GM18502 (cell line): ENCODE measurements at regions not wholly inside any gene's neighbourhood (a gene's known extent, or its start where the extent isn't known, plus 50 kb on each side); places are given as distances from the start of the nearest gene placed in this dataset.
"Not testable (repeated sequence)": the region's sequence is repeated elsewhere in the genome, so short reads cannot be mapped to it uniquely, and the experiment has no call there.

Experiments
- ATAC-seq: cut with Tn5 transposase; IDR thresholded peaks from one replicate; pipeline ENCODE4 v1.9.1; 2021; ENCODE audit warnings: mild to moderate bottlenecking; ENCODE audit not compliant: unreplicated experiment, poor library complexity

DNA sequence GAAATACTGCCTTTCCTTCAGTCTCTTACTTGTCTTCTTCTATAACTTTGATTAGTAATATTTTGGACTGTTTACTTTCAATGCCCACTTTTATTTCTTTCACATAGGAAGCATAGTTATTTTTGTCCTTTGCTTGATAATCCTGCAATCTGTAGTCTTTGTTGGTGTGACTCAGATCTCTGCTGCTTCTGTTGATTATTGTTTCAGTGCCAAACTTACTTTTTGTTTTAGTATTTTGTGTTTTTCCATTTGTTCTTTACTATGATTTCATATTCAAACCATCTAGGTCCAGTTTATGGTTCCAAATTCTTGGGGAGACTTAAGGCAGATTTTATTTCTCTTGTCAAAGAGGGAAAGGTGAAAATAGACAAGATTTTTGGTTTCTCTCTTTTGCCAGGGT is 399.9 kb downstream of the HLX start:
- no peak for ATAC-seq

DNA sequence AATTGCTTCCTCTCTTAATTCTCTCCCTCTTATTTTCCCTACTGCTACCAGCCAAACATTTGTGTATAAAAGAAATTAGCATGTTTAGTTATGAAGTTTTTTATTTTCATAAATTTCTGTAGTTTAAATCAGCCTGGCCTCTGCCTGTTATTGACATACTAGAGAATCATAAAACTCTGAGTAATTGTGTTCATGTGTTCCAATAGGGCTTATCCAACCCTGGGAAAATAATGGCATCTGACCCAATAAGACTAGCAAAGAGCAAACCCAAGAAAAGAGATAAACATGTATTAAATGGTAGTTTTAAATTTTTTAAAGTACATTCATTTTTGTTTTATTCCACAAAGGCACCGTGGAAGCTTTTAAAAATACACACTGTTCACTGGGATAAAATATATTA is 404.3 kb downstream of the HLX start:
- no peak for ATAC-seq

DNA sequence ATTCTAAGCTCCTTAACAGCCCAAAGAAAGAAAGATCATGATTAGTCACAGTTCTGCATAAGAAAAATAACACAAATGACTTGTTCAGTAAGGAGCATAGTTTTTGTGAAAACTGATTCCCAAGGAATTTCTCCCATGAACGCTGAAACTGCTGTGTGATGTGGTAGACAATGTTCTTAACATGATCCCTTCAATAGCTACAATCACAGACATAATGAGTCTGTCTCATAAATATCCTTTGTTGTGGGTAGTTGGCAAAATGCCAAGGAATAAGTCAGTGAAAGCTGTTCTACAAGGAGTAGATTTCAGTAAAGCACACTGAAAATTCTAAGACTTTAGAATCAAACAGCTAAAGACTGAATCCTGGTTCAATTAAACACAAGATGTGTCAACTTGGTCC is 404.8 kb downstream of the HLX start:
- no peak for ATAC-seq

DNA sequence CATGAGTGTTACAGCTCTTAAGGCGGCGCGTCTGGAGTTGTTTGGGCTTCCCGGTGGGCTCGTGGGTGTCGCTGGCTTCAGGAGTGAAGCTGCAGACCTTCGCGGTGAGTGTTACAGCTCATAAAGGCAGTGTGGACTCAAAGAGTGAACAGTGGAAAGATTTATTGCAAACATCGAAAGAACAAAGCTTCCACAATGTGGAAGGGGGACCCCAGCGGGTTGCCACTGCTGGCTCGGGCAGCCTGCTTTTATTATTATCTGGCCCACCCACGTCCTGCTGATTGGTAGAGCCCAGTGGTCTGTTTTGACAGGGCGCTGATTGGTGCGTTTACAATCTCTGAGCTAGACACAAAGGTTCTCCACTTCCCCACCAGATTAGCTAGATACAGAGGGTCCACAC is 405.7 kb downstream of the HLX start:
- ATAC-seq = not testable (repeated sequence)

DNA sequence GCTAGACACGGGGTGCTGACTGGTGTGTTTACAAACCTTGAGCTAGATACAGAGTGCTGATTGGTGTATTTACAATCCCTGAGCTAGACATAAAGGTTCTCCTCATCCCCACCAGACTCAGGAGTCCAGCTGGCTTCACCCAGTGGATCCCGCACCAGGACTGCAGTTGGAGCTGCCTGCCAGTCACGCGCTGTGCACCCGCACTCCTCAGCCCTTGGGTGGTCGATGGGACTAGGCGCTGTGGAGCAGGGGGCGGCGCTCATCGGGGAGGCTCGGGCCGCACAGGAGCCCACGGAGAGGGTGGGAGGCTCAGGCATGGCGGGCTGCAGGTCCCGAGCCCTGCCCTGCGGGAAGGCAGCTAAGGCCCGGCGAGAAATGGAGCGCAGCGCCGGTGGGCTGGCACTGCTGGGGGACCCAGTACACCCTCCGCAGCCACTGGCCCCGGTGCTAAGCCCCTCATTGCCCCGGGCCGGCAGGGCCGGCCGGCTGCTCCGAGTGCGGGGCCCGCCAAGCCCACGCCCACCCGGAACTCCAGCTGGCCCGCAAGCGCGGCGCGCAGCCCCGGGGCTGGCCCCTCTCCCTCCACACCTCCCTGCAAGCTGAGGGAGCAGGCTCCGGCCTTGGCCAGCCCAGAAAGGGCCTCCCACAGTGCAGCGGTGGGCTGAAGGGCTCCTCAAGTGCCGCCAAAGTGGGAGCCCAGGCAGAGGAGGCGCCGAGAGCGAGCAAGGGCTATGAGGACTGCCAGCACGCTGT is 406.4 kb downstream of the HLX start:
- ATAC-seq = not testable (repeated sequence)

DNA sequence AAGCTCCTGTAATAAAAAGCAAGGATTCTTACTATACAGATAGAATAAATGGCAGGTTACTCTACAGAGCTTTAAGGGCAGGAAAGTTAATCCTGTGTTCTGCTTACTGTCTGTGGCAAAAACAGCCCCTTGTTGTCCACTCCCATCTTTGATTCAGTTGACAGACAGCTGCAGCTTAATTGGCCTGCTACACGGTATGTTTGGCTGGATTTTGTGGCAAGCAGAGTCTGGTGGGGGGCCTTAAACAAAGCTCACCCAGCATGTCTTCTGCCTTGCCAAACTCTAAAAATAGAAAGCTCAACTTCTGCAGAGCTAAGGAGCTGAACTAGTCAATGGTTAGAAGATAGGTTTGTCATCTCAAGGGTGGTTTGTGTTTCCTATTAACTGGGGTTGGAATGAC is 407.2 kb downstream of the HLX start:
- ATAC-seq = no peak

DNA sequence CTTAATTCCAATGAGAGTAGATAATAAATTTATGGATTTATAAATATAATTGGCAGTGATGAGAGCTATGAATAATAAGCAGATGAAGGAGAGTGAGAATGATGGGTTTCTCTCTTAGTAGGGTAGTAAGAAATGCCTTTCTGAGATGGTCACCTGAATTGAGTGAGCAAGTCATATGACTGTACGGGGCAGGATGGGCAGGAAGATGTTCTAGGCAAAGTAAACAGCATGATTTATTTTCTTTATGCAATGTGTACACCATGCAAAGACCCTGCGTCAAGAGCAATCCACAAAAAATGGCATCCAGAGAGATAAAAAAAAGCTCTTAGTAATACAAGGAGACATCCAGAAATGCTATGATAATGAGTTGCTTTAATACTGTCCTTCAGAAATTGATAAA is 409.9 kb downstream of the HLX start:
- no peak for ATAC-seq

DNA sequence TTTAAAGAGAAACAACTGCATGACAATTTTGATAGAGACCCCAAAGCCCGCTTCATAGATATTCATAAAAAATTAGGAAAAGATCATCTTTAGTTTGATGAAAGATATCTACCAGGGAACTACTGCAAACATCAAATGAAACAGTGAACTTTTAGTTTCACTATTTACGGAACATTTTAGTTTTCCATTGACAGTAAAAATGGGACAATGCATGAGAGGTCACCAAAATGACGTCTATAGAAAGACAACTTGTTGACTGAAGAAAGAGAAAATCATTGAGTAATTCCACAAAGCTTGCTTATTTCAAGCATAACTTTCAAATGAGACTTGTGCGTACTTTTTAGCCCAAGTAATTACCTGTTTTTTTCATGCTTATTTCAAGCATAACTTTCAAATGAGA is 411.4 kb downstream of the HLX start:
- ATAC-seq = no peak

DNA sequence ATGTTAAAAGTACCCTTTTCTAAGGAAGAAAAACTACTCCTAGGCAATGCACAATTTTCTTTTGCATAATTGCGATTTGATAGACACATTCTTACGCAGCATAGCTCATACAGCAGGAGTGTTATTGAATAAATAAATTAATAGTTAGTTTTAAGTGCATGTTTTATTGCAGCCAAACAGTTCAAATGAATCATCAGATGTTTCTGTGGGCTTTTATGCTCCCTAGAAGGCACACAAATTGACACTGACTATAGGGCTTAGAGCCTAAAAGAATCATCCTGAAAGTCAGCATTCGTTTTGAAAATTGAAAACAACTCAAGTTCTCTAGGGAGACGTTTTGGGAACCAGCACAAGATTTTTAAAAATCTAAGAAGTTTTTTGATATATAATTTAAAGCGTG is 411.9 kb downstream of the HLX start:
- no peak for ATAC-seq

DNA sequence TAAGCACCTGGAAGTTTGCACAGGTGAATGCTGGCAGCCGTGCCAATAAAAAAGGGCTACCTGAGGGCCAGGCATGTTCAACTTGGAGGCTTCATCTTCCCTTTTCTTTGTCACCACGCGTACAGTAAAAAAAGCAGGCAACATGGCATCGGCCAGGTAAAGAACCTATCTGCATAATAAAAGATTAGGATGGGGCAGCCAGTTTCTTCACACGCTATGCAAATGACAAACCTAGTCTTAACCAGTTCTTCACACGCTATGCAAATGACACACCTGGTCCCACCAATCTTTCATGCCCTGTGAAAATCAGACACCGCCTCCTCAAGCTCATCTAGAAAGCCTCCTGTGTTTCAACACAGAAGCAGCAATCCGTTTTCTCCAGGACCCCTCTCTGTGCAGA is 413.4 kb downstream of the HLX start:
- no peak for ATAC-seq

DNA sequence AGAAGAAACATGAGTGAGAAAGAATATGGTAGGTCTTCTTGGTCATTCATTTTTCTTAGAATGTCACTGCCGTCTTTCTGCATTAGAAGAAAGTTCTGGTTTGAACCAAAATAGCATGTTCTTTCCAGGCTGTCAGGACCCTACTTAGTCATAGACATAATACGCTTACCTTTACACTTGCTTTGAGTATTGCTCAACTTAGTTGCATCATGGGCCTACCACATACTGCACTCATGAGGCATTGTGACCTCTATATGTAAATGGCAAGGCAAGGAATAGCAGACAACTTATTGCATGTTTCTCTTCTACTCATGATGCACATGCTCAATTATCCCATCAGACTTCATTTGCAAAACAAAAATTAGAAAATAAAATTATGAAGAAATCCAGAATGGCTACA is 415.0 kb downstream of the HLX start:
- ATAC-seq = no peak

DNA sequence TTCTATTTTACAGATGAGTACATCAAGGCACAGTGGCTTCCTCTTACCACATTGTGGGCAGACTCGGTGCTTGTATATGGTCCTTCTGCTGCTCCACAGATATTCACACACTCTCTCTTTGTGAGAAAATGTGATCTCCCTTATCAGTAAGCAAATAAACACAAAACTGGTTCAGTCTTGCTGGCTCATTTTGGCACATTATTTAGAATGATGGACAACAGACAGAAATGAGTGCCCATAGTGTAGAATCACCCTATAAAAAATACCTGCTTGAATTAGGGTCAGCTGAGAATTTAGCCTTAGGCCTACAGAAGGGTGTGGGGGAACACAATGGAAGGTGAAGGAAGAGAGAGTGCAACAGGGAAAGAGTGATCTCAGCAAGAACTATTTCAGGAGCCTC is 423.1 kb downstream of the HLX start:
- no peak for ATAC-seq

DNA sequence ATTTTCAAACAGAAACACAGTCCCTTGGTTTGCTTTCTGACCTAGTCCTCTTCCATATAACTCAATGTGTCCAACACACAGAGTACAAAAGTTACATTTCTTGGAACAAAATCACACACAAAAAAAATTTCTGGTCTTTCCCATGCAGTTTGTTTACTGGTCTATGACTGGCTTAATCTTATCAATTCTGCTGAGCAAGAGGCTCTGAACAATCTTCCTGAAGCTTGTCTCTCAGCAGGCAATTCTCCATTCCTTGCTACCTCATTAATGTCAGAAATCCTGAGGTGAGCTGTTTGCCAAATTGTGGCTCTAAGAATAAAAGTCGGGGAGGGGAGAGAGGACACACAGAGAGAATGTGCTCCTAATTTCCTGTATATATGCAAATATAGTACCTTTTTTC is 423.6 kb downstream of the HLX start:
- no peak for ATAC-seq

DNA sequence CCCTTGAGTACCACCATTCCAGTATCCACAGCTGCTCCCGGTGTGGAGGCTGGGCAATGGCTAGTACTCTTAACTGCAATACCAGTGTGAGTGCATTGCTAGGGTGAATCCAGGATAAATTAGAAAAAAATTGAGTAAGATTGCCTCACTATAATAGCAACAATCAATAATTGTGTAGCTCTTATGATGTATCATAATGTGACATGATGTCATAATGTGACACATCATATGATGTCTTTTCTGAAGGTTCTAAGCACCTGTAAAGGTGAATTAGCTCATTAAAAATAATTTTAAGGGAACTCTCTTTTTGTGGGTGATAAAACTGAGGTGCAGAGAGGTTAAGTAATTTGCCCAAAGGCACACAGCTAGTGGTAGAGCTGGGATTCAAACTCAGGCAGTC is 424.4 kb downstream of the HLX start:
- ATAC-seq = no peak

DNA sequence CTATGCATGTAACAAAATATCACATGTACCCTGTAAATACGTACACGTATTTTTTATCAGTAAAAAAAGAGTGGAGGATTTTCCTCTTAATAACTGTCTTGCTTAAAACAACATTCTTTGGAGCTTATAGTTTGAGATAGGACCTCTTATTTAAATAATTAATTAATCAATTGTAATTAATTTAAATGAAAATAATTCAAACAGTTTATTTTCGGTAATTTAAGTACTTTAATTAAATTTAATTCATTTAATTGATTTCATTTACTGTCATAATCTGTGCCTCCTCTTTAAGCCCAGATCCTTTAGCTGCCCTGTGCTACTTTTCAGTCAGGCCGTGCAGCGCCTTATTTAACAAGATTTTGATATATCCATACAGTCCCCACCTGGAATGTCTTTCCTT is 427.0 kb downstream of the HLX start:
- no peak for ATAC-seq

DNA sequence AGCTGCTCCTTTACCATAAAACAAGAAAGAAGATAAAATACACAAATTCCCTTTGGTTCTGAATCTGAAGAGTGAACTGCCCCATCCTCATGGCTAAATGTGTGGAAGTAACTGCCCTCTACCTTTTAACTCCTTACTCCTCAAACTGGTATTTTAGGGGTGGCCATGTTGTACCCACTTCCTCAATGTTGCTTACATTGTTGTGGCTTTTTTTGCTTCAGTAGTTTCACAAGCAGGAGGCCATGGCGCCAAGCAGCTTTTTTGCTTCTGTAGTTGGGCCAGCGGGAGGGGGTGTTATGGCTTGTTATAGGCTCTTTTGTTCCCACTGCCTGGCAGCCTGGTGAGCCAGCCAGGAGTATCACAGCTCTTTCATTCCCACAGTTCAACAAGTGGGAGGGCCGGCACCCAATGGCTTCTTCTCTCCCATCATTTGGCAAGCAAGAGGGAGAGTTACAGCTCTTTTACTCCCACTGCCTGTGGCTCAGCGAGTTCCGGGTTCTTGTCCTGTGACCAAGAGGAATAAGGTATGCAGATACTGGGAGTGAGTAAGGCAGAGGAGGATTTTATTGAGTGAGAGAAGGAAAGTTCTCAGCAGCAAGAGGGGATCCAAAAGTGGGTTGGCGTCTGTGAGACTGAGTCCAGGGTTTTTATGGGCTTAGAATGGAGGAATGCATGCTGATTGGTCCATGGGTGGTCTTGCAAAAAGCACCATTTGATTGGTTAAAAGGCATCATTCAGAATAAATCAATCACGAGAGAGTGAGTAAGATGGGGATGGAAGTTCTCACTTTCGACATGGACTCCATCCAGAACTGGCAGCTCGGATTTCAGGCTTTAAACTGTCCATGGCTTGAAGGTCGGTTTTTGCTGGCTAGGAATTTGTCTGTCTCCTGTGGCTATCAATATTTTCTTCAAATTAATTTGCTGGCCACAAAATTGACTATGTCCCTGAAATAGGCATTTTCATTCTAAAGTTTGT is 429.6 kb downstream of the HLX start:
- ATAC-seq = no peak

DNA sequence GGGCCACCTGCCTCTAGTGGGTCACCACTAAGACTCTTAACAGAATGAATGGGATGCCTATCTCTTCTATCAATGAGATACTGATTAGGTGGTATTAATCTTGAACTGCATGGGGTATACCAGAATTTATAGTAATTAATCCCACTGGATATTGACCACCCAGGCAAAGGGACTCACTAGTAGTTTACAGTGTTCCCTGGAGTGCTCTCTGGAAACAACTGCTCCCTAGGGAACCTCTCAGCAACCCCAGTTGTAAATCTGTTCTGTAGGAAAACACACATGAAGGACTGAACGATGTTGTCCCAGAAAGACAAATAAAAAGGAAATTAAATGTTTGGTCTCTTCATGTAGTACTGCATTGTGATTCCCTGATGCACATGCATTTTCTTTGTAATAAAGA is 430.5 kb downstream of the HLX start:
- ATAC-seq = no peak

DNA sequence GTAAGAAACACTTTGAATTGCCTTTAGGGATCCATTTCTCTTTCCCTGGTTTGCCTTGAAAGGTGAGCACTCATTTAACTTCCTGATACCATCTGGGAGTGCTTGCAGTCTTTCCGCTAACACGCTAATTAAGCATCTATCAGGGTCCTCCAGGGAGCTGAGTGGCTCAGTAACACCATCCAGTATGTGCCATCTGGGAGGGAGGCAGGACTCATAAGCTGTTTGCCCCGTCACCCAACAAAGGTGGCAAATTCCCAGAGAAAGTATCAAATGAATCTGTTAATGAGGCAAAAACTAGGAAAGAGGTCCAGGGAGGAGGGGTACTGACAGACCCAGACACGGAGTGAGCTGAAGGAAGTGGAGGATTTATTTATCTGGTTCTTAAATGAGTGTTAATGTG is 430.9 kb downstream of the HLX start:
- ATAC-seq = no peak

DNA sequence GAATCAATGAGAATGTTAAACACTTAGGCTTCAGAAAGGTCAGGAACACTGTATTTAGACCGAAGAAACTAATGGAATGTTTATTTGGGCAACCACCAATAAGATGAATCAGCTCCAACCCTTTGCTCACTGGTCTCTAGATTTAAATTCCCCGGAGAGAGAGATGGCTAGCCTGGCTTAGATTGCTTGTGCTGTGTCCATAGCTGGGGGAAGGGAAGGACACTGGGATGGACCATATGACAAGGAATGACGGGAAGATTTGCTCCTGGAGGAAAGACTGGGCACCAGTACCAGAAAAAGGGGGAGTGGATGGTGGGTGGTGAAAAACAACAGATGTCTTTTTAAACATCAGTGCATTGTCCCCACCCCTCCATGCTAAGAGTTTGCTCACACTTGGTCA is 426.6 kb downstream of the DUSP10 start:
- no peak for ATAC-seq

DNA sequence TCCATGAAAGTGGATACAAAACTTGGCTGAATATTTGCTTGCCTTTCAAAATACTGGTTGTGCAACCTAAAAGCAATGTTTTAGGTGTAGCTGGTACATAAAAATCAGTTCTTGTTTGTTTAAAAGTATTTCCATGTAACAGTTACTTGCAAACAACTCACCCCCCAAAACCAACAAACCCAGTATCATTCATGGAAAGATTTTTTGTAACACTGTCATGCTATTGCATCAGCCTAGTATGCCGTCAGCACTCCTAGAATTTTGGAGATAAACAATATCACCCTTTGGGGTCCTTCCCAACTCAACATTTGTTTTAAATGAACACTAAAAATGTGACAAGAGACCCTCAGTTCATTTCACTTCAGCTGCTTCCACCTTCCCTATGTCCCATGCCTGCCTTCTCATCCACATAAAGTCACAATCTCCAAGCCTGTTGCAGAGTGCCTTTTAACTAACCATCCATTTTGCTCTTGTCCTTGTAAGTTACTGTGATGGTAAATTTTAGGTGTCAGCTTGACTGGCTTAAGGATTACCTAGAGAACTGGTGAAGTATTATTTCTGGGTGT is 425.3 kb downstream of the DUSP10 start:
- ATAC-seq = no peak

DNA sequence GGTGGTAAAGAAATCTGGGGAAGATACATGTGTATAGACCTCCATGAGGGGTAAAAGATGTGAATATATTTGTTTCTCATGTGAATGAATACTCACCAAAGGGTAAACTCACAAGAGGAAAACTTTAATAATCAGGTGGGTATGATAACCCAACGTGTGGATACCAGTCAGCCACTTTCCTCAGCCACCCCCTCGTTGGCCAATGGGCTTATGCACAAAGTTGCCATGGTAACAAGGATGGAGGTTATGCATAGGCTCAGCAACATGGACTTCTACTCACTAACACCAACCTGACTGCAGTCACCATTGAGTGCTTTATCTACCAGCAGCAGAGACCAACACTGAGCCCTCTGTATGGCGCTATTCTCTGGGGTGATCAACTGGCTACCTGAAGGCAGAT is 424.4 kb downstream of the DUSP10 start:
- no peak for ATAC-seq
